Fibroblast of gingiva (primary cell): ENCODE measurements at regions not wholly inside any gene's neighbourhood (a gene's known extent, or its start where the extent isn't known, plus 50 kb on each side); places are given as distances from the start of the nearest gene placed in this dataset.
"Not testable (repeated sequence)": the region's sequence is repeated elsewhere in the genome, so short reads cannot be mapped to it uniquely, and the experiment has no call there.

Experiments
- DNase-seq: peaks from one replicate; pipeline ENCODE4 v3.0.0-alpha.2; 2011; ENCODE audit warnings: low read depth

GRCh38 chr10:131363416-131363815 is 51.9 kb upstream of the TCERG1L start:
- no peak for DNase-seq

GRCh38 chr10:131371571-131371970 is 60.0 kb upstream of the TCERG1L start:
- no peak for DNase-seq

GRCh38 chr10:131381576-131381975 is 70.1 kb upstream of the TCERG1L start:
- DNase-seq: no peak

GRCh38 chr10:131385161-131385872 is 73.8 kb upstream of the TCERG1L start:
- not testable (repeated sequence) for DNase-seq

- no peak for DNase-seq
Observed at GRCh38 chr10:131387018-131387529, 75.6 kb upstream of the TCERG1L start.

- DNase-seq: no peak
Observed at GRCh38 chr10:131391936-131392335, 80.4 kb upstream of the TCERG1L start.

GRCh38 chr10:131396121-131397050 is 84.9 kb upstream of the TCERG1L start:
- DNase-seq: peak; percentile 21

- DNase-seq: no peak
Observed at GRCh38 chr10:131398166-131398565, 86.6 kb upstream of the TCERG1L start.

- no peak for DNase-seq
Observed at GRCh38 chr10:131399981-131400380, 88.5 kb upstream of the TCERG1L start.

- no peak for DNase-seq
Observed at GRCh38 chr10:131400513-131400912, 89.0 kb upstream of the TCERG1L start.

- no peak for DNase-seq
Observed at GRCh38 chr10:131402771-131403650, 91.5 kb upstream of the TCERG1L start.

- no peak for DNase-seq
Observed at GRCh38 chr10:131403936-131404335, 92.4 kb upstream of the TCERG1L start.

GRCh38 chr10:131404886-131405285 is 93.4 kb upstream of the TCERG1L start:
- DNase-seq: no peak

- no peak for DNase-seq
Observed at GRCh38 chr10:131406676-131407392, 95.3 kb upstream of the TCERG1L start.

- no peak for DNase-seq
Observed at GRCh38 chr10:131418681-131419080, 107.2 kb upstream of the TCERG1L start.

- no peak for DNase-seq
Observed at GRCh38 chr10:131419797-131420196, 108.3 kb upstream of the TCERG1L start.

GRCh38 chr10:131420867-131421266 is 109.3 kb upstream of the TCERG1L start:
- no peak for DNase-seq

- no peak for DNase-seq
Observed at GRCh38 chr10:131421381-131421780, 109.9 kb upstream of the TCERG1L start.

- DNase-seq: no peak
Observed at GRCh38 chr10:131422731-131423130, 111.2 kb upstream of the TCERG1L start.

GRCh38 chr10:131424053-131424452 is 112.5 kb upstream of the TCERG1L start:
- no peak for DNase-seq

GRCh38 chr10:131424836-131425491 is 113.4 kb upstream of the TCERG1L start:
- DNase-seq: no peak
